K562 (cell line): ENCODE measurements at regions not wholly inside any gene's neighbourhood (a gene's known extent, or its start where the extent isn't known, plus 50 kb on each side); places are given as distances from the start of the nearest gene placed in this dataset.

Experiments used
- BCL6 ChIP-seq: fragments of 250-450 bp; sonication (Bioruptor Pico); IDR thresholded peaks from 2 replicates; pipeline ENCODE4 v1.4.0; 2020
- BRF1 ChIP-seq: IDR thresholded peaks from 3 replicates; pipeline ENCODE4 v1.6.1; 2011; ENCODE audit warnings: borderline replicate concordance, mild to moderate bottlenecking; ENCODE audit not compliant: insufficient read length; ENCODE audit errors: extremely low read depth
- DPF2 ChIP-seq: fragments of 450-650 bp; IDR thresholded peaks from 2 replicates; pipeline ENCODE4 v1.6.1; 2016
- GTF2E2 ChIP-seq: fragments of 200-800 bp; sonication (Bioruptor generic); IDR thresholded peaks from 2 replicates; pipeline ENCODE4 v1.6.1; 2016; ENCODE audit warnings: missing genetic modification characterization, missing compliant biosample characterization
- GTF3C2 ChIP-seq: IDR thresholded peaks from 3 replicates; pipeline ENCODE4 v1.6.1; 2011; ENCODE audit warnings: borderline replicate concordance, mild to moderate bottlenecking, moderate library complexity; ENCODE audit not compliant: insufficient read length; ENCODE audit errors: extremely low read depth
- HIVEP1 ChIP-seq: fragments of 250-450 bp; sonication (Bioruptor Pico); IDR thresholded peaks from 2 replicates; pipeline ENCODE4 v1.4.0; 2020; ENCODE audit warnings: mild to moderate bottlenecking
- HNRNPH1 ChIP-seq: fragments of 200-400 bp; formaldehyde crosslinking; optimal IDR thresholded peaks from 2 replicates; pipeline ENCODE3; 2017; ENCODE audit warnings: low read depth, mild to moderate bottlenecking, low read length, moderate library complexity
- HNRNPK ChIP-seq: fragments of 200-400 bp; formaldehyde crosslinking; IDR thresholded peaks from one replicate; pipeline ENCODE4 v1.6.1; 2018; ENCODE audit warnings: mild to moderate bottlenecking, low read depth, low read length; ENCODE audit not compliant: poor library complexity, severe bottlenecking
- ILK ChIP-seq: fragments of 450-650 bp; IDR thresholded peaks from 2 replicates; pipeline ENCODE4 v1.6.1; 2016; ENCODE audit warnings: missing genetic modification characterization, low read depth, mild to moderate bottlenecking, missing compliant biosample characterization, moderate library complexity, borderline replicate concordance
- JUN ChIP-seq, 2 experiments: sonication (generic) in 1 of 2; formaldehyde crosslinking in 1 of 2; IDR thresholded peaks; 2 replicates each; pipeline versions ENCODE4 v1.6.1 to v1.8.0; 2012 to 2022; ENCODE audit warnings: borderline replicate concordance in 2 of 2, mild to moderate bottlenecking in 2 of 2, improper control_type of control experiment in 1 of 2, low read depth in 1 of 2, low read length in 1 of 2, missing genetic modification reagents in 1 of 2
- MBD1 ChIP-seq: fragments of 250-450 bp; sonication (Bioruptor Pico); IDR thresholded peaks from 2 replicates; pipeline ENCODE4 v1.8.0; 2022; ENCODE audit warnings: inconsistent platforms
- NFATC3 ChIP-seq: fragments of 450-650 bp; IDR thresholded peaks from 2 replicates; pipeline ENCODE4 v1.6.1; 2017; ENCODE audit warnings: mild to moderate bottlenecking
- NFRKB ChIP-seq: fragments of 450-650 bp; IDR thresholded peaks from 2 replicates; pipeline ENCODE4 v1.6.1; 2016; ENCODE audit warnings: low read depth
- RB1 ChIP-seq: fragments of 450-650 bp; IDR thresholded peaks from 2 replicates; pipeline ENCODE4 v1.6.1; 2017; ENCODE audit warnings: low read depth, mild to moderate bottlenecking
- SFPQ ChIP-seq: fragments of 200-400 bp; formaldehyde crosslinking; IDR thresholded peaks from 2 replicates; pipeline ENCODE4 v1.6.1; 2017; ENCODE audit warnings: mild to moderate bottlenecking, low read depth, low read length, moderate library complexity
- ZNF263 ChIP-seq: sonication (generic); formaldehyde crosslinking; IDR thresholded peaks from 2 replicates; pipeline ENCODE4 v1.8.0; 2022; ENCODE audit warnings: mild to moderate bottlenecking, missing genetic modification reagents, borderline replicate concordance
- ZNF274 ChIP-seq: IDR thresholded peaks from 2 replicates; pipeline ENCODE4 v1.6.1; 2011; ENCODE audit warnings: low read depth, mild to moderate bottlenecking, low read length, moderate library complexity, borderline replicate concordance
- ZNF280B ChIP-seq: fragments of 250-450 bp; sonication (Bioruptor Pico); IDR thresholded peaks from 2 replicates; pipeline ENCODE4 v1.5.1; 2021; ENCODE audit warnings: mild to moderate bottlenecking
- ZNF695 ChIP-seq: fragments of 450-650 bp; formaldehyde crosslinking; IDR thresholded peaks from 2 replicates; pipeline ENCODE4 v1.4.0; 2020; ENCODE audit warnings: mild to moderate bottlenecking, moderate library complexity
- ZSCAN29 ChIP-seq: fragments of 450-650 bp; IDR thresholded peaks from 2 replicates; pipeline ENCODE4 v1.6.1; 2017

- TF ChIP-seq SFPQ, result no peak
- no peak for TF ChIP-seq GTF3C2
- TF ChIP-seq NFATC3, result no peak
- 0 out of 2 replicates have a peak, but pooled peaks have one; percentile 41 for TF ChIP-seq GTF2E2
- TF ChIP-seq BRF1, result no peak
- TF ChIP-seq ZNF274, result no peak
- no peak for TF ChIP-seq ZNF280B
- TF ChIP-seq MBD1 (CRISPR knock-in tag), result no peak
- peak; percentile 69; the same call in 1 of the 2 replicates for TF ChIP-seq NFRKB
- TF ChIP-seq ZSCAN29, result no peak
- no peak for TF ChIP-seq RB1
- no peak for TF ChIP-seq HNRNPH1
- no peak for TF ChIP-seq HIVEP1 (CRISPR knock-in tag)
- no peak for TF ChIP-seq HNRNPK
- TF ChIP-seq BCL6 (CRISPR knock-in tag), result peak; percentile 57; the same call in 1 of the 2 replicates
- no peak for TF ChIP-seq JUN (IDR thresholded peaks at IDR 0.05; ENCODE audit: borderline replicate concordance, low read depth, low read length)
- no peak for TF ChIP-seq JUN (CRISPR knock-in tag; IDR thresholded peaks at IDR 0.05; ENCODE audit: borderline replicate concordance)
- TF ChIP-seq ZNF263 (CRISPR knock-in tag), result no peak
- TF ChIP-seq ILK (tag), result no peak
- TF ChIP-seq DPF2, result no peak
- TF ChIP-seq ZNF695 (CRISPR knock-in tag), result no peak
These were observed 56.1 kb upstream of the FHL2 start (continued) for GRCh38 chr2:105454801-105455485.
